PFSK-1 (cell line): ENCODE measurements at regions not wholly inside any gene's neighbourhood (a gene's known extent, or its start where the extent isn't known, plus 50 kb on each side); places are given as distances from the start of the nearest gene placed in this dataset.

Source experiments
- FOXP2 ChIP-seq: optimal IDR thresholded peaks from 2 replicates; pipeline ENCODE3; 2011; ENCODE audit warnings: borderline replicate concordance, control low read depth, inconsistent platforms; ENCODE audit not compliant: insufficient read depth; ENCODE audit errors: extremely low read length, extremely low read depth
- POLR2AphosphoS5 ChIP-seq: IDR thresholded peaks from 2 replicates; pipeline ENCODE4 v1.6.1; 2012; ENCODE audit warnings: low read depth, mild to moderate bottlenecking, control low read depth, low read length, moderate library complexity
- SIN3A ChIP-seq: IDR thresholded peaks from 2 replicates; pipeline ENCODE4 v1.6.1; 2012; ENCODE audit warnings: mild to moderate bottlenecking, low read length, moderate library complexity, borderline replicate concordance; ENCODE audit not compliant: insufficient read depth
- TAF1 ChIP-seq: IDR thresholded peaks from 2 replicates; pipeline ENCODE4 v1.6.1; 2012; ENCODE audit warnings: low read length, control low read depth, borderline replicate concordance; ENCODE audit not compliant: insufficient read depth
- TF ChIP-seq, protein P1 (sequence below), 2 experiments: IDR thresholded peaks; 2 replicates each; pipeline versions ENCODE4 v1.6.1 to v1.8.0; 2011 to 2012; ENCODE audit warnings: low read depth in 2 of 2, low read length in 2 of 2, control low read depth in 1 of 2, inconsistent platforms in 1 of 2, mild to moderate bottlenecking in 1 of 2, moderate library complexity in 1 of 2; ENCODE audit not compliant: insufficient read depth in 1 of 2

- TF ChIP-seq FOXP2 (no peak), TAF1 (no peak), SIN3A (no peak), POLR2AphosphoS5 (no peak)
- TF ChIP-seq, protein P1, sequence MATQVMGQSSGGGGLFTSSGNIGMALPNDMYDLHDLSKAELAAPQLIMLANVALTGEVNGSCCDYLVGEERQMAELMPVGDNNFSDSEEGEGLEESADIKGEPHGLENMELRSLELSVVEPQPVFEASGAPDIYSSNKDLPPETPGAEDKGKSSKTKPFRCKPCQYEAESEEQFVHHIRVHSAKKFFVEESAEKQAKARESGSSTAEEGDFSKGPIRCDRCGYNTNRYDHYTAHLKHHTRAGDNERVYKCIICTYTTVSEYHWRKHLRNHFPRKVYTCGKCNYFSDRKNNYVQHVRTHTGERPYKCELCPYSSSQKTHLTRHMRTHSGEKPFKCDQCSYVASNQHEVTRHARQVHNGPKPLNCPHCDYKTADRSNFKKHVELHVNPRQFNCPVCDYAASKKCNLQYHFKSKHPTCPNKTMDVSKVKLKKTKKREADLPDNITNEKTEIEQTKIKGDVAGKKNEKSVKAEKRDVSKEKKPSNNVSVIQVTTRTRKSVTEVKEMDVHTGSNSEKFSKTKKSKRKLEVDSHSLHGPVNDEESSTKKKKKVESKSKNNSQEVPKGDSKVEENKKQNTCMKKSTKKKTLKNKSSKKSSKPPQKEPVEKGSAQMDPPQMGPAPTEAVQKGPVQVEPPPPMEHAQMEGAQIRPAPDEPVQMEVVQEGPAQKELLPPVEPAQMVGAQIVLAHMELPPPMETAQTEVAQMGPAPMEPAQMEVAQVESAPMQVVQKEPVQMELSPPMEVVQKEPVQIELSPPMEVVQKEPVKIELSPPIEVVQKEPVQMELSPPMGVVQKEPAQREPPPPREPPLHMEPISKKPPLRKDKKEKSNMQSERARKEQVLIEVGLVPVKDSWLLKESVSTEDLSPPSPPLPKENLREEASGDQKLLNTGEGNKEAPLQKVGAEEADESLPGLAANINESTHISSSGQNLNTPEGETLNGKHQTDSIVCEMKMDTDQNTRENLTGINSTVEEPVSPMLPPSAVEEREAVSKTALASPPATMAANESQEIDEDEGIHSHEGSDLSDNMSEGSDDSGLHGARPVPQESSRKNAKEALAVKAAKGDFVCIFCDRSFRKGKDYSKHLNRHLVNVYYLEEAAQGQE (IDR thresholded peaks at IDR 0.05; ENCODE audit: insufficient read depth in 1 of 2, low read depth in 2 of 2, low read length in 2 of 2): no peak
These were observed 119.3 kb downstream of the NMUR2 start for GRCh38 chr5:152285764-152286163.

- TF ChIP-seq TAF1: no peak
- TF ChIP-seq POLR2AphosphoS5: no peak
- TF ChIP-seq, protein P1 (IDR thresholded peaks at IDR 0.05; ENCODE audit: insufficient read depth in 1 of 2, low read depth in 2 of 2, low read length in 2 of 2): no peak
- TF ChIP-seq FOXP2: no peak
- TF ChIP-seq SIN3A: no peak
These were observed 122.7 kb downstream of the NMUR2 start for GRCh38 chr5:152282331-152282730.

GRCh38 chr5:152277936-152278335 lies 127.1 kb downstream of the NMUR2 start:
- TF ChIP-seq TAF1 (no peak), POLR2AphosphoS5 (no peak), FOXP2 (no peak), SIN3A (no peak)
- TF ChIP-seq, protein P1 (IDR thresholded peaks at IDR 0.05; ENCODE audit: insufficient read depth in 1 of 2, low read depth in 2 of 2, low read length in 2 of 2): no peak

GRCh38 chr5:152274224-152274623 lies 130.9 kb downstream of the NMUR2 start:
- TF ChIP-seq POLR2AphosphoS5 (no peak), TAF1 (no peak), FOXP2 (no peak), SIN3A (no peak)
- TF ChIP-seq, protein P1 (IDR thresholded peaks at IDR 0.05; ENCODE audit: insufficient read depth in 1 of 2, low read depth in 2 of 2, low read length in 2 of 2): no peak

- TF ChIP-seq TAF1 (no peak), POLR2AphosphoS5 (no peak), FOXP2 (no peak), SIN3A (no peak)
- TF ChIP-seq, protein P1 (IDR thresholded peaks at IDR 0.05; ENCODE audit: insufficient read depth in 1 of 2, low read depth in 2 of 2, low read length in 2 of 2): no peak
These were observed 133.7 kb downstream of the NMUR2 start for GRCh38 chr5:152271420-152271819.
